Dermis microvascular lymphatic vessel endothelial cell (primary cell): ENCODE measurements at regions not wholly inside any gene's neighbourhood (a gene's known extent, or its start where the extent isn't known, plus 50 kb on each side); places are given as distances from the start of the nearest gene placed in this dataset.
"Not testable (repeated sequence)": the region's sequence is repeated elsewhere in the genome, so short reads cannot be mapped to it uniquely, and the experiment has no call there.

Source experiments
- DNase-seq, 2 donors: peaks; one replicate each; pipeline versions ENCODE4 v3.0.0 to v3.0.0-alpha.2; 2010; ENCODE audit warnings: low read depth in 2 of 2

GRCh38 chr3:21238661-21239060 is 512.3 kb downstream of the ZNF385D start:
- no peak for DNase-seq

GRCh38 chr3:21237638-21238037 is 513.4 kb downstream of the ZNF385D start:
- DNase-seq: no peak

GRCh38 chr3:21235491-21235890 is 515.5 kb downstream of the ZNF385D start:
- DNase-seq: no peak

GRCh38 chr3:21234933-21235332 is 516.1 kb downstream of the ZNF385D start:
- no peak for DNase-seq

GRCh38 chr3:21229426-21230135 is 521.4 kb downstream of the ZNF385D start:
- no peak for DNase-seq

- DNase-seq: no peak
Observed at GRCh38 chr3:21226086-21226485, 524.9 kb downstream of the ZNF385D start.

- DNase-seq: no peak
Observed at GRCh38 chr3:21220944-21221343, 530.1 kb downstream of the ZNF385D start.

GRCh38 chr3:21216598-21216997 is 534.4 kb downstream of the ZNF385D start:
- DNase-seq: no peak

- not testable (repeated sequence) for DNase-seq
Observed at GRCh38 chr3:21204122-21204521, 546.9 kb downstream of the ZNF385D start.

- DNase-seq: no peak
Observed at GRCh38 chr3:21195203-21195602, 555.8 kb downstream of the ZNF385D start.

- not testable (repeated sequence) for DNase-seq
Observed at GRCh38 chr3:21194036-21194435, 557.0 kb downstream of the ZNF385D start.

GRCh38 chr3:21188459-21188858 is 562.6 kb downstream of the ZNF385D start:
- no peak for DNase-seq

GRCh38 chr3:21185816-21186314 is 565.1 kb downstream of the ZNF385D start:
- no peak for DNase-seq

GRCh38 chr3:21174461-21174860 is 576.5 kb downstream of the ZNF385D start:
- DNase-seq: no peak

GRCh38 chr3:21170964-21171363 is 580.0 kb downstream of the ZNF385D start:
- no peak for DNase-seq

- no peak for DNase-seq
Observed at GRCh38 chr3:21169948-21170347, 581.1 kb downstream of the ZNF385D start.

- no peak for DNase-seq
Observed at GRCh38 chr3:21168471-21168870, 582.5 kb downstream of the ZNF385D start.

GRCh38 chr3:21163956-21164355 is 587.1 kb downstream of the ZNF385D start:
- DNase-seq: no peak

- no peak for DNase-seq
Observed at GRCh38 chr3:21159543-21159906, 591.5 kb downstream of the ZNF385D start.

GRCh38 chr3:21158861-21159542 is 592.0 kb downstream of the ZNF385D start:
- no peak for DNase-seq

- DNase-seq: no peak
Observed at GRCh38 chr3:21154911-21155310, 596.1 kb downstream of the ZNF385D start.

- DNase-seq: no peak
Observed at GRCh38 chr3:21152555-21152954, 598.5 kb downstream of the ZNF385D start.

GRCh38 chr3:21142949-21143348 is 608.1 kb downstream of the ZNF385D start:
- no peak for DNase-seq
